Immature natural killer cell (primary cell): ENCODE measurements at regions not wholly inside any gene's neighbourhood (a gene's known extent, or its start where the extent isn't known, plus 50 kb on each side); places are given as distances from the start of the nearest gene placed in this dataset.

ENCODE experiments used
- DNase-seq, 3 donors: peaks; one replicate each; pipeline ENCODE4 v3.0.0; 2022; ENCODE audit warnings: mixed read lengths in 1 of 3
- H3K27ac Mint-ChIP-seq, 6 donors: one replicate each; pipeline ENCODE4 v1.8.0; 2020; ENCODE audit warnings: mixed read lengths in 6 of 6, mild to moderate bottlenecking in 5 of 6, inconsistent platforms in 4 of 6, moderate library complexity in 3 of 6
- H3K27me3 Mint-ChIP-seq, 3 donors: one replicate each; pipeline ENCODE4 v1.8.0; 2020 to 2021; ENCODE audit warnings: low read depth in 3 of 3, mild to moderate bottlenecking in 3 of 3, mixed read lengths in 3 of 3, moderate library complexity in 3 of 3, inconsistent platforms in 1 of 3
- H3K36me3 Mint-ChIP-seq, 3 donors: one replicate each; pipeline ENCODE4 v1.8.0; 2020; ENCODE audit warnings: mixed read lengths in 3 of 3, inconsistent platforms in 2 of 3, mild to moderate bottlenecking in 2 of 3
- H3K4me1 Mint-ChIP-seq, 2 donors: one replicate each; pipeline ENCODE4 v1.8.0; 2020; ENCODE audit warnings: inconsistent platforms in 2 of 2, mild to moderate bottlenecking in 2 of 2, mixed read lengths in 2 of 2, moderate library complexity in 1 of 2
- H3K4me3 Mint-ChIP-seq, 5 donors: one replicate each; pipeline ENCODE4 v1.8.0; 2020; ENCODE audit warnings: mild to moderate bottlenecking in 5 of 5, mixed read lengths in 5 of 5, inconsistent platforms in 3 of 5, moderate library complexity in 3 of 5
- H3K9me3 Mint-ChIP-seq, 6 donors: one replicate each; pipeline ENCODE4 v1.8.0; 2020; ENCODE audit warnings: mild to moderate bottlenecking in 6 of 6, mixed read lengths in 6 of 6, inconsistent platforms in 4 of 6, moderate library complexity in 3 of 6

- Mint-ChIP-seq H3K4me1 (peaks cover 25 to 31% of the 10 kb centered on the region in 2 donors), H3K27ac (peak overlapping the region in 1 of 6 donors; percentile 57), H3K9me3 (no peaks in the 10 kb centered on the region), H3K27me3 (peaks cover 6 to 19% (median 7%) of the 10 kb centered on the region in 3 donors), H3K36me3 (no peaks in the 10 kb centered on the region), H3K4me3 (peak overlapping the region in 1 of 5 donors; percentile 18)
- no peak for DNase-seq
Observed at GRCh38 chr7:140232957-140233917, 56.5 kb upstream of the KDM7A start.

- Mint-ChIP-seq H3K9me3 (no peaks in the 10 kb centered on the region), H3K36me3 (no peaks in the 10 kb centered on the region), H3K27ac (peak overlapping the region; percentile 23 to 98 (median 69)), H3K4me1 (peaks cover 25 to 31% of the 10 kb centered on the region in 2 donors), H3K4me3 (peak overlapping the region; percentile 88 to 95 (median 90)), H3K27me3 (peaks cover 6 to 19% (median 7%) of the 10 kb centered on the region in 3 donors)
- DNase-seq: no peak
Observed at GRCh38 chr7:140231771-140232491, 55.1 kb upstream of the KDM7A start.

GRCh38 chr7:140230861-140231770 is 54.3 kb upstream of the KDM7A start:
- Mint-ChIP-seq H3K4me1 (peaks cover 25 to 31% of the 10 kb centered on the region in 2 donors), H3K4me3 (peak overlapping the region; percentile 88 to 95 (median 90))
- peak in 2 of 3 donors; percentile 19 to 29 for DNase-seq

GRCh38 chr7:140230516-140230860 is 53.7 kb upstream of the KDM7A start:
- DNase-seq: peak; percentile 69 to 77 (median 77)
- Mint-ChIP-seq H3K27me3 (peaks cover 6 to 19% (median 7%) of the 10 kb centered on the region in 3 donors), H3K27ac (peak overlapping the region in 4 of 6 donors; percentile 94 to 98 (median 96)), H3K4me1 (peaks cover 28 to 36% of the 10 kb centered on the region in 2 donors), H3K4me3 (peak overlapping the region; percentile 88 to 95 (median 93)), H3K36me3 (no peaks in the 10 kb centered on the region), H3K9me3 (no peaks in the 10 kb centered on the region)

More at GRCh38 chr7:140230861-140231770, 54.3 kb upstream of the KDM7A start:
- H3K27ac Mint-ChIP-seq: peak overlapping the region; percentile 78 to 98 (median 90)
- H3K27me3 Mint-ChIP-seq: peaks cover 6 to 19% (median 7%) of the 10 kb centered on the region in 3 donors
- H3K36me3 Mint-ChIP-seq: no peaks in the 10 kb centered on the region
- no peaks in the 10 kb centered on the region for H3K9me3 Mint-ChIP-seq

- DNase-seq: peak; percentile 61 to 70 (median 63)
- peaks cover 29 to 40% of the 10 kb centered on the region in 2 donors for H3K4me1 Mint-ChIP-seq
- no peaks in the 10 kb centered on the region for H3K9me3 Mint-ChIP-seq
- peak overlapping the region; percentile 94 to 98 (median 98) for H3K27ac Mint-ChIP-seq
- H3K27me3 Mint-ChIP-seq: peaks cover 6 to 19% (median 7%) of the 10 kb centered on the region in 3 donors
- H3K4me3 Mint-ChIP-seq: peak overlapping the region; percentile 81 to 93 (median 86)
- no peaks in the 10 kb centered on the region for H3K36me3 Mint-ChIP-seq
Observed at GRCh38 chr7:140229591-140230515, 53.1 kb upstream of the KDM7A start.

GRCh38 chr7:140229101-140229525 is 52.3 kb upstream of the KDM7A start:
- H3K4me3 Mint-ChIP-seq: peak overlapping the region; percentile 81 to 93 (median 86)
- H3K4me1 Mint-ChIP-seq: peaks cover 32 to 46% of the 10 kb centered on the region in 2 donors
- peaks cover 6 to 19% (median 7%) of the 10 kb centered on the region in 3 donors for H3K27me3 Mint-ChIP-seq
- peak in 1 of 3 donors; percentile 20 for DNase-seq
- H3K36me3 Mint-ChIP-seq: no peaks in the 10 kb centered on the region
- no peaks in the 10 kb centered on the region for H3K9me3 Mint-ChIP-seq
- peak overlapping the region; percentile 94 to 98 (median 98) for H3K27ac Mint-ChIP-seq
